OCI-LY1 (cell line): ENCODE measurements at regions not wholly inside any gene's neighbourhood (a gene's known extent, or its start where the extent isn't known, plus 50 kb on each side); places are given as distances from the start of the nearest gene placed in this dataset.

ENCODE experiments used
- H2AFZ ChIP-seq: fragments of 200-600 bp; sonication (generic), shearing (Covaris generic); 2 replicates; pipeline ENCODE4 v1.6.0; 2014; ENCODE audit warnings: antibody characterized with exemption, mild to moderate bottlenecking, low read length
- H3F3A ChIP-seq: fragments of 200-600 bp; sonication (generic), shearing (Covaris generic); 2 replicates; pipeline ENCODE4 v1.6.0; 2014; ENCODE audit warnings: mild to moderate bottlenecking, antibody characterized with exemption, low read length, moderate library complexity; ENCODE audit not compliant: insufficient read depth
- H3K27ac ChIP-seq: fragments of 200-600 bp; sonication (generic); 2 replicates; pipeline ENCODE4 v1.5.1; 2014; ENCODE audit warnings: low read length, mixed run types, mild to moderate bottlenecking, low read depth; ENCODE audit not compliant: poor library complexity, severe bottlenecking
- H3K27me3 ChIP-seq: fragments of 200-600 bp; sonication (generic); 2 replicates; pipeline ENCODE4 v1.6.0; 2014; ENCODE audit warnings: antibody characterized with exemption, mild to moderate bottlenecking, low read length, moderate library complexity; ENCODE audit not compliant: insufficient read depth
- H3K36me3 ChIP-seq: fragments of 200-600 bp; sonication (generic); 2 replicates; pipeline ENCODE4 v1.6.1; 2014; ENCODE audit warnings: mild to moderate bottlenecking, antibody characterized with exemption, low read length, moderate library complexity, mixed read lengths; ENCODE audit not compliant: insufficient read depth
- H3K4me1 ChIP-seq: fragments of 200-600 bp; sonication (generic); 2 replicates; pipeline ENCODE4 v1.5.1; 2014; ENCODE audit warnings: mild to moderate bottlenecking, low read length, moderate library complexity; ENCODE audit not compliant: insufficient read depth, severe bottlenecking
- H3K4me2 ChIP-seq: fragments of 200-600 bp; sonication (generic), shearing (Covaris generic); 2 replicates; pipeline ENCODE4 v1.6.1; 2014; ENCODE audit warnings: low read length
- H3K4me3 ChIP-seq: fragments of 200-600 bp; sonication (generic); 2 replicates; pipeline ENCODE4 v1.5.1; 2014; ENCODE audit warnings: low read length, low read depth, mild to moderate bottlenecking, mixed read lengths; ENCODE audit not compliant: poor library complexity, severe bottlenecking
- H3K79me2 ChIP-seq: fragments of 200-600 bp; shearing (Covaris generic); 2 replicates; pipeline ENCODE4 v1.6.1; 2016; ENCODE audit warnings: mixed run types, low read length, mixed read lengths; ENCODE audit not compliant: insufficient read depth
- H3K9ac ChIP-seq: fragments of 200-600 bp; sonication (generic), shearing (Covaris generic); 2 replicates; pipeline ENCODE4 v1.6.1; 2014; ENCODE audit warnings: mild to moderate bottlenecking, low read length, mixed read lengths
- H3K9me2 ChIP-seq: fragments of 200-600 bp; sonication (generic), shearing (Covaris generic); 2 replicates; pipeline ENCODE4 v1.6.1; 2014; ENCODE audit warnings: low read depth, mild to moderate bottlenecking, low read length, mixed read lengths
- H3K9me3 ChIP-seq: fragments of 200-600 bp; shearing (Covaris generic); 2 replicates; pipeline ENCODE4 v1.6.1; 2014; ENCODE audit warnings: low read length, mixed read lengths
- H4K20me1 ChIP-seq: fragments of 200-600 bp; sonication (generic), shearing (Covaris generic); 2 replicates; pipeline ENCODE4 v1.6.0; 2016; ENCODE audit warnings: mild to moderate bottlenecking, low read length; ENCODE audit not compliant: insufficient read depth
- EZH2 ChIP-seq: fragments of 200-600 bp; sonication (generic), shearing (Covaris generic); IDR thresholded peaks from 2 replicates; pipeline ENCODE4 v1.8.0; 2017; ENCODE audit warnings: borderline replicate concordance, mixed run types, mild to moderate bottlenecking, antibody characterized with exemption, low read length, moderate library complexity, mixed read lengths
- TF ChIP-seq, protein P1 (sequence below): fragments of 200-600 bp; sonication (generic), shearing (Covaris generic); IDR thresholded peaks from 2 replicates; pipeline ENCODE4 v1.5.1; 2017; ENCODE audit warnings: mild to moderate bottlenecking, antibody characterized with exemption, low read length, moderate library complexity, mixed read lengths

DNA sequence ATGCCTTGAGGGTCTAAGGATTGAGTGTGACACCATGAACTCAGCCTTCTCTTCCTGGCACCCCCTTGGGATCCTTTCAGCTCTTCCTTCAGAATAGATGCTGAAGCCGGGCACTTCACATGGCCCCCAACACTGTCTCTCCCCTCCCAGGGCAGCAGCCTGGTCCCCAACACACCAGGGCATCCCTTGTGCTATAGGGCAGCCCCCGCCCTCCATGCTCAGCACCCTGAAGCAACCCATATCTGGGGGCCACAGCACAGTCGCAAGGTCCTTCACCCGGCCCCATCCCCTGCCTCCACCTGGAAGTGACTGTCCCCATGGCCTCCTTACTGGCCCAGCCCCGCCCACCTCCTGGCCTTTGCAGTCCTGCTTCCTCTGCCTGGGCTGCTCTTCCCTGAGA is 143.1 kb downstream of the C16orf95 start:
- no peak overlapping the region for H3K27ac ChIP-seq

DNA sequence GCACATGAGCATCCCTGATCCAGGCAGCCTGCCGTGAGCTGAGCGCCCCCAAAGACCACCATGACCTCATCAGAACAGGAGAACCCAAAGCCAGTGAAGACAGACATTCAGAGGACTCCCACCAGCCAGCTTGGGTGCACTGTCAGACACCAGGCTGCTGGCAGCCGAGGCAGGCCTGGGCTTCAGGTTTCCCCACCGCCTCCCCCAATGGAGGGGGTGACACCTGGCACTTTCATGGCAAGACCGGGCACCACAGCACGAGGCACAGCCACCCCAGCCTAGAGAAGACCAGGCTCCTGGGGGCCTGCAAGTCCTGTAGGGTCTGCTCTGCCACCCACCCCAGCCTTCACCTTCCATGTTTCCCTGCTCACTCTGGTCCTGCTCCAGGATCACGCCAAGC is 140.5 kb downstream of the C16orf95 start:
- no peak overlapping the region for H3K27ac ChIP-seq
- H3K4me3 ChIP-seq = no peak overlapping the region
- TF ChIP-seq, protein P1, sequence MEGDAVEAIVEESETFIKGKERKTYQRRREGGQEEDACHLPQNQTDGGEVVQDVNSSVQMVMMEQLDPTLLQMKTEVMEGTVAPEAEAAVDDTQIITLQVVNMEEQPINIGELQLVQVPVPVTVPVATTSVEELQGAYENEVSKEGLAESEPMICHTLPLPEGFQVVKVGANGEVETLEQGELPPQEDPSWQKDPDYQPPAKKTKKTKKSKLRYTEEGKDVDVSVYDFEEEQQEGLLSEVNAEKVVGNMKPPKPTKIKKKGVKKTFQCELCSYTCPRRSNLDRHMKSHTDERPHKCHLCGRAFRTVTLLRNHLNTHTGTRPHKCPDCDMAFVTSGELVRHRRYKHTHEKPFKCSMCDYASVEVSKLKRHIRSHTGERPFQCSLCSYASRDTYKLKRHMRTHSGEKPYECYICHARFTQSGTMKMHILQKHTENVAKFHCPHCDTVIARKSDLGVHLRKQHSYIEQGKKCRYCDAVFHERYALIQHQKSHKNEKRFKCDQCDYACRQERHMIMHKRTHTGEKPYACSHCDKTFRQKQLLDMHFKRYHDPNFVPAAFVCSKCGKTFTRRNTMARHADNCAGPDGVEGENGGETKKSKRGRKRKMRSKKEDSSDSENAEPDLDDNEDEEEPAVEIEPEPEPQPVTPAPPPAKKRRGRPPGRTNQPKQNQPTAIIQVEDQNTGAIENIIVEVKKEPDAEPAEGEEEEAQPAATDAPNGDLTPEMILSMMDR = no peak
- TF ChIP-seq EZH2 = no peak
- H3K9ac ChIP-seq = no peak overlapping the region
- no peaks in the 10 kb centered on the region for H3K9me3 ChIP-seq
- H3K9me2 ChIP-seq = no peaks in the 10 kb centered on the region
- no peaks in the 10 kb centered on the region for H3K4me1 ChIP-seq
- no peak overlapping the region for H3K4me2 ChIP-seq
- no peaks in the 10 kb centered on the region for H3K36me3 ChIP-seq
- peaks cover 1% of the 10 kb centered on the region for H3K27me3 ChIP-seq
- no peaks in the 10 kb centered on the region for H3K79me2 ChIP-seq
- no peak overlapping the region for H2AFZ ChIP-seq
- no peaks in the 10 kb centered on the region for H3F3A ChIP-seq
- no peaks in the 10 kb centered on the region for H4K20me1 ChIP-seq

More for the DNA sequence above, 143.1 kb downstream of the C16orf95 start:
- H3K4me3 ChIP-seq = no peak overlapping the region
- H3K9ac ChIP-seq = no peak overlapping the region
- H3K9me3 ChIP-seq = no peaks in the 10 kb centered on the region
- no peaks in the 10 kb centered on the region for H3K79me2 ChIP-seq
- no peaks in the 10 kb centered on the region for H3F3A ChIP-seq
- no peaks in the 10 kb centered on the region; the same call in 1 of the 2 replicates for H3K27me3 ChIP-seq
- no peaks in the 10 kb centered on the region for H4K20me1 ChIP-seq
- no peak for TF ChIP-seq EZH2
- no peak overlapping the region for H3K4me2 ChIP-seq
- no peaks in the 10 kb centered on the region for H3K36me3 ChIP-seq
- no peaks in the 10 kb centered on the region for H3K9me2 ChIP-seq
- H2AFZ ChIP-seq = no peak overlapping the region
- H3K4me1 ChIP-seq = no peaks in the 10 kb centered on the region

DNA sequence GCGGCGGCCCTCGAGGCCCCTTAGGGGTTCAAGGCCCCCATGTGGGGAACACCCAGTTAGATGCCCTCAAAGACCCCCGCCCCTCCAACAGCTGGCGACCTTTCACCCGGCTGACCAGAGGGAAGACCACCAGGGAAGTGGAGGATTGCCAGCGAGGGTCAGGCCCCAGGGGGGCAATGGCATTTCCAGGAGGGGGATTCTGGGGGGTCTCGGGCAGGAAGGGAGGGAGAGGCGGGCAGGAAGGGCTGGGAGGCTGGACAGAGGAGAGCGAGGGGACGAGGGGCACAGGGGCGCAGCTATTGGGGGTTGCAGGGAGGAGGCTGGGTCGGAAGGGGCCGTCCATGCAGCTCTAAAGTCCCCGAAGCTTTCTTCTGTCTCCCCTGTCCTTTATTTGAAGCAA is 139.5 kb downstream of the C16orf95 start:
- Histone ChIP-seq H3K4me3 (no peak overlapping the region), H3K9me3 (no peaks in the 10 kb centered on the region), H3K27ac (no peak overlapping the region), H3K27me3 (peaks cover 5% of the 10 kb centered on the region), H3K9ac (no peak overlapping the region), H3K4me2 (no peak overlapping the region), H2AFZ (no peak overlapping the region), H3K79me2 (no peaks in the 10 kb centered on the region), H3K9me2 (no peaks in the 10 kb centered on the region), H3F3A (no peaks in the 10 kb centered on the region), H4K20me1 (no peaks in the 10 kb centered on the region), H3K36me3 (no peaks in the 10 kb centered on the region), H3K4me1 (no peaks in the 10 kb centered on the region)
- TF ChIP-seq, protein P1 = no peak
- no peak for TF ChIP-seq EZH2

DNA sequence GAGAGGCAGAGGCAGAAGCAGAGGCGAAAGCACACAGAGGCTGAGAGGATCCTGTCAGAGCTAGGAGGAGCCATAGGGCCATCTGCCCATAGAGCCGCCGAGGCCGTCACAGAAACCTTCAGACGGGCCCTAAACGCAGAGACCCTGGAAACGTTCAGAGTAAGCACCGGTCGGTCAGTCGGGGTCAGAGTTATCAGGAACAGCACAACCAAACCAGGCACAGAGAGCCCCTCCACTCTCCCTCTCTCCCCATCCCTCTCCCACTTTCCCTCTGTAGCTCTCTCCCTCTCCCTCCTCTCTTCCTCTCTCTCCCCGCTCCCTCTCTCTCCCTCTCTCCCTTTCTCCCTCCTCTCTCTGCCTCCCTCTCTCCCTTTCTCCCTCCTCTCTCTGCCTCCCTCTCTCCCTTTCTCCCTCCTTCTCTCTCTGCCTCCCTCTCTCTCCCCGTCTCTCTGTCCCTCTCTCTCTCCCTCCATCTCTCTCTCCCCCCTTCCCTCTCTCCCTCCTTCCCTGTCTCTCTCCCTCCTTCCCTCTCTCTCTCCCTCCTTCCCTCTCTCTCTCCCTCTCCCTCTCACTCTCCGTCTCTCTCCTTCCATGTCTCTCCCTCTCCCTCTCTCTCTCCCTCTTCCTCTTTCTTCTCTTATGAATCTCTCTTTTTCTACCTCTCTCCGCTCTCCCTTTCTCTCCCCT is 138.9 kb downstream of the C16orf95 start:
- Histone ChIP-seq H4K20me1 (no peaks in the 10 kb centered on the region), H3F3A (no peaks in the 10 kb centered on the region), H3K27ac (no peak overlapping the region), H2AFZ (no peak overlapping the region), H3K9ac (no peak overlapping the region), H3K9me3 (no peaks in the 10 kb centered on the region), H3K4me1 (no peaks in the 10 kb centered on the region), H3K4me2 (no peak overlapping the region), H3K79me2 (no peaks in the 10 kb centered on the region), H3K4me3 (no peak overlapping the region), H3K27me3 (peaks cover 5% of the 10 kb centered on the region), H3K36me3 (no peaks in the 10 kb centered on the region), H3K9me2 (no peaks in the 10 kb centered on the region)
- TF ChIP-seq, protein P1 = no peak
- TF ChIP-seq EZH2 = no peak
